ENCODE measurements at regions not wholly inside any gene's neighbourhood (a gene's known extent, or its start where the extent isn't known, plus 50 kb on each side); places are given as distances from the start of the nearest gene placed in this dataset.

GRCh38 chr1:55898181-55898580 is 681.2 kb downstream of the PLPP3 start:
- H3K4me3 ChIP-seq (replicated peaks; ENCODE audit: insufficient read depth, low read length) = no peak overlapping the region
- no peak overlapping the region for H3K27ac ChIP-seq (replicated peaks)
- TF ChIP-seq SPI1 (IDR thresholded peaks at IDR 0.05; ENCODE audit: borderline replicate concordance, low read depth) (no peak), CTCF (IDR thresholded peaks at IDR 0.05; ENCODE audit: insufficient read depth, low read length) (no peak), GABPA (IDR thresholded peaks at IDR 0.05; ENCODE audit: low read depth) (no peak), POLR2AphosphoS5 (IDR thresholded peaks at IDR 0.05; ENCODE audit: low read depth) (no peak), REST (IDR thresholded peaks at IDR 0.05; ENCODE audit: insufficient replicate concordance, low read depth) (no peak)
- no peak for DNase-seq (ENCODE audit: low read depth in 1 of 2, low spot score in 1 of 2)
- H3K27me3 ChIP-seq (ENCODE audit: insufficient read depth, poor library complexity, severe bottlenecking) = no peaks in the 10 kb centered on the region

- no peak for DNase-seq (ENCODE audit: low read depth in 1 of 2, low spot score in 1 of 2)
- H3K27ac ChIP-seq (replicated peaks) = no peak overlapping the region
- H3K27me3 ChIP-seq (ENCODE audit: insufficient read depth, poor library complexity, severe bottlenecking) = no peaks in the 10 kb centered on the region
- TF ChIP-seq REST (IDR thresholded peaks at IDR 0.05; ENCODE audit: insufficient replicate concordance, low read depth) = no peak
- no peak for TF ChIP-seq SPI1 (IDR thresholded peaks at IDR 0.05; ENCODE audit: borderline replicate concordance, low read depth)
- no peak for TF ChIP-seq CTCF (IDR thresholded peaks at IDR 0.05; ENCODE audit: insufficient read depth, low read length)
- TF ChIP-seq GABPA (IDR thresholded peaks at IDR 0.05; ENCODE audit: low read depth) = no peak
- no peak for TF ChIP-seq POLR2AphosphoS5 (IDR thresholded peaks at IDR 0.05; ENCODE audit: low read depth)
- no peak overlapping the region for H3K4me3 ChIP-seq (replicated peaks; ENCODE audit: insufficient read depth, low read length)
Measured at GRCh38 chr1:55896210-55896609, 681.0 kb upstream of the USP24 start.

GRCh38 chr1:55894521-55894920 is 679.4 kb upstream of the USP24 start:
- Histone ChIP-seq H3K4me3 (replicated peaks; ENCODE audit: insufficient read depth, low read length) (no peak overlapping the region), H3K27me3 (ENCODE audit: insufficient read depth, poor library complexity, severe bottlenecking) (no peaks in the 10 kb centered on the region), H3K27ac (replicated peaks) (no peak overlapping the region)
- TF ChIP-seq SPI1 (IDR thresholded peaks at IDR 0.05; ENCODE audit: borderline replicate concordance, low read depth) (no peak), CTCF (IDR thresholded peaks at IDR 0.05; ENCODE audit: insufficient read depth, low read length) (no peak), REST (IDR thresholded peaks at IDR 0.05; ENCODE audit: insufficient replicate concordance, low read depth) (no peak), GABPA (IDR thresholded peaks at IDR 0.05; ENCODE audit: low read depth) (no peak), POLR2AphosphoS5 (IDR thresholded peaks at IDR 0.05; ENCODE audit: low read depth) (no peak)
- DNase-seq (ENCODE audit: low read depth in 1 of 2, low spot score in 1 of 2) = no peak
